ENCODE measurements at regions not wholly inside any gene's neighbourhood (a gene's known extent, or its start where the extent isn't known, plus 50 kb on each side); places are given as distances from the start of the nearest gene placed in this dataset.

DNA sequence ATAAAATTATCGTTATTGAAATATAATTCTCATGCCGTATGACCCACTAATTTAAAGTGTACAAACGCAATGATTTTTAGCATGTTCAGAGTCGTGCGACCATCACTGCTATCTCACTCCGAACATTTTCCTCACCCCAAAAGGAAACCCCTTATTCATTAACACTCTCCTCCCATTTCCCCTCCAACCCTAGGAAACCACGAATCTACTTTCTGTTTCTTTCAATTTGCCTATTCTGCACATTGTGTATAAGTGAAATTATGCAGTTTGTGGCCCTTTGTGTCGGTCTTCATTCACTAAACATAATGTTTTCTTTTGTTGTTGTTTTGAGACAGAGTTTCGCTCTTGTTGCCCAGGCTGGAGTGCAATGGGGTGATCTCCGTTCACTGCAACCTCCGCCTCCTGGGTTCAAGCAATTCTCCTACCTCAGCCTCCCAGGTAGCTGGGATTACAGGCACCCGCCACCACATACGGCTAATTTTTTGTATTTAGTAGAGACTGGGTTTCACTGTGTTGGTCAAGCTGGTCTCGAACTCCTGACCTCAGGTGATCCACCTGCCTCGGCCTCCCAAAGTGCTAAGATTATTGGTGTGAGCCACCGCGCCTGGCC is 99.7 kb upstream of the ZNF217 start:
- Histone ChIP-seq H3K27ac (ENCODE audit: low read depth, low read length) (no peak overlapping the region), H3K4me3 (ENCODE audit: low read length) (no peak overlapping the region), H3K9me2 (replicated peaks; ENCODE audit: control insufficient read depth, low read length) (no peaks in the 10 kb centered on the region), H3K9me3 (ENCODE audit: control insufficient read depth, insufficient read depth, low read length) (no peaks in the 10 kb centered on the region), H3K4me2 (ENCODE audit: low read length) (peak overlapping the region; percentile 31; the same call in 1 of the 2 replicates), H3K36me3 (ENCODE audit: control insufficient read depth, low read length) (no peaks in the 10 kb centered on the region), H3K27me3 (ENCODE audit: control insufficient read depth, low read length) (no peaks in the 10 kb centered on the region), H3K79me2 (ENCODE audit: control insufficient read depth, low read length) (no peaks in the 10 kb centered on the region), H3K4me1 (ENCODE audit: control insufficient read depth, low read length) (peaks cover 17% of the 10 kb centered on the region), H3F3A (ENCODE audit: control insufficient read depth, insufficient read depth) (0 out of 2 replicates have a peak, but pooled peaks cover 3% of the 10 kb centered on the region), H4K20me1 (ENCODE audit: control insufficient read depth, insufficient read depth, low read depth, low read length) (no peaks in the 10 kb centered on the region)
- no peak for TF ChIP-seq EZH2phosphoT487 (IDR thresholded peaks at IDR 0.05; ENCODE audit: borderline replicate concordance, low read length)
- TF ChIP-seq, protein P1, sequence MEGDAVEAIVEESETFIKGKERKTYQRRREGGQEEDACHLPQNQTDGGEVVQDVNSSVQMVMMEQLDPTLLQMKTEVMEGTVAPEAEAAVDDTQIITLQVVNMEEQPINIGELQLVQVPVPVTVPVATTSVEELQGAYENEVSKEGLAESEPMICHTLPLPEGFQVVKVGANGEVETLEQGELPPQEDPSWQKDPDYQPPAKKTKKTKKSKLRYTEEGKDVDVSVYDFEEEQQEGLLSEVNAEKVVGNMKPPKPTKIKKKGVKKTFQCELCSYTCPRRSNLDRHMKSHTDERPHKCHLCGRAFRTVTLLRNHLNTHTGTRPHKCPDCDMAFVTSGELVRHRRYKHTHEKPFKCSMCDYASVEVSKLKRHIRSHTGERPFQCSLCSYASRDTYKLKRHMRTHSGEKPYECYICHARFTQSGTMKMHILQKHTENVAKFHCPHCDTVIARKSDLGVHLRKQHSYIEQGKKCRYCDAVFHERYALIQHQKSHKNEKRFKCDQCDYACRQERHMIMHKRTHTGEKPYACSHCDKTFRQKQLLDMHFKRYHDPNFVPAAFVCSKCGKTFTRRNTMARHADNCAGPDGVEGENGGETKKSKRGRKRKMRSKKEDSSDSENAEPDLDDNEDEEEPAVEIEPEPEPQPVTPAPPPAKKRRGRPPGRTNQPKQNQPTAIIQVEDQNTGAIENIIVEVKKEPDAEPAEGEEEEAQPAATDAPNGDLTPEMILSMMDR (IDR thresholded peaks at IDR 0.05; ENCODE audit: low read depth, low read length, poor library complexity, severe bottlenecking) = no peak

DNA sequence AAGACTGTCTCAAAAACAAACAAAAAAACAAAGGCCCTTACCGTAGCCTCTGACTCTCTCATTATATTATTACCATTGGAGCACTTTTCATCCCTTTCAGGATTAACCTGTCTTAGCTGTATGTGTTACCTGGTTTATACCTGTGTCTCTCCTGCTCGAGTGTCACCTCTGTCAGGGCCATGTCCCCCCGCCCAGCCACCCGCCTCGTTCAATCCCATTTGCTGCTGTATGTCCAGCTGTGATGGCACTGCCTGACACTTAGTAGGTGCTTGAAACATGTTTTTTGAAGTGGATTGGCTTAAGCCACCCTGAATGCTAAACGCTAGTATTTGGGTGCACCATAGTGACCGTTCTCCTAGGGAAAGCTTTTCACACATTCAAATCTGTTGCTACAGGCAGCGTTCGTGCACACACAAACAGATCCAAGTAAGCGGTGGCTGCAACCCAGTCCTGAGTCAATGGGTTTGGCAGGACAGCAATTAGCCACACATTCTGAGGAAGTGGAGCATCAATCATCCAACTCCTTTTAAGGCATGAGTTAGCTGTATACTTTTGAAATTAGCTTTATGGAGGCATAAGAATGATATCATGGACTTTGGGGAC is 98.9 kb upstream of the ZNF217 start:
- Histone ChIP-seq H3K9me3 (ENCODE audit: control insufficient read depth, insufficient read depth, low read length) (no peaks in the 10 kb centered on the region), H3K4me2 (ENCODE audit: low read length) (no peak overlapping the region), H3K36me3 (ENCODE audit: control insufficient read depth, low read length) (no peaks in the 10 kb centered on the region), H3K4me1 (ENCODE audit: control insufficient read depth, low read length) (peaks cover 17% of the 10 kb centered on the region), H3K27me3 (ENCODE audit: control insufficient read depth, low read length) (no peaks in the 10 kb centered on the region), H3K9me2 (replicated peaks; ENCODE audit: control insufficient read depth, low read length) (no peaks in the 10 kb centered on the region), H3F3A (ENCODE audit: control insufficient read depth, insufficient read depth) (0 out of 2 replicates have a peak, but pooled peaks cover 3% of the 10 kb centered on the region), H3K27ac (ENCODE audit: low read depth, low read length) (no peak overlapping the region), H3K4me3 (ENCODE audit: low read length) (no peak overlapping the region), H4K20me1 (ENCODE audit: control insufficient read depth, insufficient read depth, low read depth, low read length) (no peaks in the 10 kb centered on the region), H3K79me2 (ENCODE audit: control insufficient read depth, low read length) (no peaks in the 10 kb centered on the region)
- no peak for TF ChIP-seq EZH2phosphoT487 (IDR thresholded peaks at IDR 0.05; ENCODE audit: borderline replicate concordance, low read length)
- TF ChIP-seq, protein P1 (IDR thresholded peaks at IDR 0.05; ENCODE audit: low read depth, low read length, poor library complexity, severe bottlenecking) = no peak

DNA sequence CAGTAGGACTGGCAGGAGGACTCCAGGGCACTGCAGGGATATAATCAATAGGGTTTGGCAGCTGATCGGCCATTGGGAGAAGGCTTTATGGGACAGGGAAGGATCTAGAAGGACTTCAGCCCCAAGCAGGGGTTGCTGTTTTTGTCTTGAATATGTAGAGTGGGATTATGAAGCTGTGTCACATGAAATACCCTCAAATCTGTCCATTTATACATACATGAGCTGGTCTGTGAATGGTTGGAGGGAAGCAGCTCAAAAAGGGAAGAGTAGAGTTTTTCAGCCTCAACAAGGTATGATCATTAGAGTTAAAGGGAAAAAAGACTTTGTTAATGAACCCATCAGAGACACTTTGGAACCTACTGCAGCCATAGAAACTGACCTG is 98.2 kb upstream of the ZNF217 start:
- Histone ChIP-seq H3K79me2 (ENCODE audit: control insufficient read depth, low read length) (no peaks in the 10 kb centered on the region), H3K4me2 (ENCODE audit: low read length) (no peak overlapping the region), H3K27ac (ENCODE audit: low read depth, low read length) (no peak overlapping the region), H3K27me3 (ENCODE audit: control insufficient read depth, low read length) (no peaks in the 10 kb centered on the region), H3K4me1 (ENCODE audit: control insufficient read depth, low read length) (peaks cover 21% of the 10 kb centered on the region), H3K9me2 (replicated peaks; ENCODE audit: control insufficient read depth, low read length) (no peaks in the 10 kb centered on the region), H3K4me3 (ENCODE audit: low read length) (no peak overlapping the region), H4K20me1 (ENCODE audit: control insufficient read depth, insufficient read depth, low read depth, low read length) (no peaks in the 10 kb centered on the region), H3F3A (ENCODE audit: control insufficient read depth, insufficient read depth) (peaks cover 6% of the 10 kb centered on the region; the same call in 1 of the 2 replicates), H3K9me3 (ENCODE audit: control insufficient read depth, insufficient read depth, low read length) (no peaks in the 10 kb centered on the region), H3K36me3 (ENCODE audit: control insufficient read depth, low read length) (no peaks in the 10 kb centered on the region)
- TF ChIP-seq, protein P1 (IDR thresholded peaks at IDR 0.05; ENCODE audit: low read depth, low read length, poor library complexity, severe bottlenecking) = no peak
- TF ChIP-seq EZH2phosphoT487 (IDR thresholded peaks at IDR 0.05; ENCODE audit: borderline replicate concordance, low read length) = no peak

All from DOHH2 (cell line).